Activated naive CD8-positive, alpha-beta T cell treated with anti-CD3 and anti-CD28 coated beads, Interleukin-2, amount 50 U/mL, for 24 hours (primary cell): ENCODE measurements at regions not wholly inside any gene's neighbourhood (a gene's known extent, or its start where the extent isn't known, plus 50 kb on each side); places are given as distances from the start of the nearest gene placed in this dataset.
"Not testable (repeated sequence)": the region's sequence is repeated elsewhere in the genome, so short reads cannot be mapped to it uniquely, and the experiment has no call there.

Source experiments
- ATAC-seq: fragments of 150-1000 bp; cut with Tn5 transposase; one replicate; pipeline ENCODE4 v1.10.0; 2021
- DNase-seq: peaks from one replicate; pipeline ENCODE4 v3.0.0; 2021
- H3K27ac Mint-ChIP-seq: one replicate; pipeline ENCODE4 v1.8.0; 2021; ENCODE audit warnings: mild to moderate bottlenecking, mixed read lengths
- H3K27me3 Mint-ChIP-seq: one replicate; pipeline ENCODE4 v1.8.0; 2021; ENCODE audit warnings: mixed read lengths
- H3K36me3 Mint-ChIP-seq: one replicate; pipeline ENCODE4 v1.8.0; 2021; ENCODE audit warnings: low read depth, mixed read lengths
- H3K4me1 Mint-ChIP-seq: one replicate; pipeline ENCODE4 v1.8.0; 2021; ENCODE audit warnings: mixed read lengths
- H3K4me3 Mint-ChIP-seq: one replicate; pipeline ENCODE4 v1.8.0; 2021; ENCODE audit warnings: mild to moderate bottlenecking, moderate library complexity, mixed read lengths
- H3K9me3 Mint-ChIP-seq: one replicate; pipeline ENCODE4 v1.8.0; 2021; ENCODE audit warnings: mixed read lengths

DNA sequence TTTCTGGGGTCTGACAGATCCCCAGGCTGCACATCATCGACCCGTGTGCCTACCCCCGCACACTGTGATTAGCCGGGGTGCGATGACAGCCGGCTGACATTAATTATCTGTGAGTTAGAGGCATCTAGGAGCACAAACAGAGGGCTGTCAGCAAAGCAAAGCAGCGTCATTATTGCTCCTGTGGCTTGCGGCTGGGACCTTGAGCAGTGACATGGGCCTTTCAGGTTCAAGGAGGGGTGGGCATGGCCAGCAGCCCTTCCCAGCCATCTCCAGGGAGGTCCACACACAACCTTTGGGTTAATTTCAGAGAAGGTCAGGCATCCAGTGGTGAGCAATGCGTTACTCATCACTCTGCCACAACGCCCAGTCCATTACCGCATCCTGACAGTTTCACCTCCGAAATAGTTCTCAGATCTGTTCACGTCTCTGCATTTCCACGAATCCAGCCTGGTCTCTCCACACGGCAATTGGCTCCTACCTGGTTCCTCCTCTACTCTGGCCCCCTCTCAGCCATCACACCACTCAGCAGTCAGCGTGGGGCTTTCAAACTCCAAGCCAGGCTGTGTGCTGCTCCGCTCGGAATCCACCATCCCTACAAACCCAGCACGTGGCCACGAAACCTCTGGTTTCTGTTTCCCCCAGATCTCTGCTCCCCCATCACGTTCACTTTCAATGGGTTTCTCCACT is 249.7 kb upstream of the C16orf82 start:
- Mint-ChIP-seq H3K9me3 (no peaks in the 10 kb centered on the region), H3K27me3 (no peaks in the 10 kb centered on the region), H3K27ac (no peak overlapping the region), H3K36me3 (no peaks in the 10 kb centered on the region), H3K4me1 (no peaks in the 10 kb centered on the region), H3K4me3 (no peak overlapping the region)
- no peak for ATAC-seq
- no peak for DNase-seq

DNA sequence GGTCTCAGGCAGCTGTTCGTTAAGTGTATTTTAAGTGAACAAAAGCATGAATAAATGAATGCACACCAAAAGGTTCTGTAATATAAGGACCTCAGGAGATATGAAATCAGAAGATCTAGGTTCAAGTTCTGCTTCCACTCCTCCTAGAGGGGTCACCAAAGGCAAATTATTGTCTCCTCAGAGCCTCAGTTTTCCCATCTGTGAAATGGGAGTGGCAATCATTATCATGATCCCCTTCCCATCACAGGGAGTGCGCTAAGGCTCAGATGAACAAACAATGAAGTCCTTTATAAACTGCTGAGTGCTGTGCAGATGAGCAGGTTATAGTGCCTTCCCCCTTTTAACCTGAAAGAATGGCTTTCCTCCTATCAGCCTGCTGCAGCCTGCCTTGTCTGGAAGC is 248.3 kb upstream of the C16orf82 start:
- ATAC-seq (no peak), DNase-seq (no peak)
- Mint-ChIP-seq H3K27ac (no peak overlapping the region), H3K27me3 (no peaks in the 10 kb centered on the region), H3K4me1 (no peaks in the 10 kb centered on the region), H3K4me3 (no peak overlapping the region), H3K36me3 (no peaks in the 10 kb centered on the region), H3K9me3 (no peaks in the 10 kb centered on the region)

DNA sequence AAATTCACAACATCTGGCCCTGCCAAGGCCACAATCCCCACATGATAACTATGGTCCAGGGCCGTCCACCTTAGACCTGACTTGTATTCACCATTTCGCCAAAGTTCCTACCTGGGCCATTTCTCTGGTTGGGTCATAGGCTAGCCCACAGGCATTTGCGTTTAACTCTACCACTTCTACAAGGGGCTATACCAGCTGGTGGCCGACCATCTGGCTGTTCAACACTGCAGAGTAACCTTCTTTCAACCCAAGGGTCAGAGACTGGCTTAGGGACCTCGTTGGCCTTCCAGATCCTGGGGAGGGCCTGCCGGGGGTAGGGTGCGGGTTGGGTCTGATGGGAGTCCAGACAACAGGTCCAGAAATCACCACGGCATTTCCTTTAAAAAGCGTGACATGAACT is 242.3 kb upstream of the C16orf82 start:
- no peaks in the 10 kb centered on the region for H3K36me3 Mint-ChIP-seq
- no peak for DNase-seq
- no peak overlapping the region for H3K4me3 Mint-ChIP-seq
- peaks cover 15% of the 10 kb centered on the region for H3K27me3 Mint-ChIP-seq
- no peak for ATAC-seq
- no peaks in the 10 kb centered on the region for H3K4me1 Mint-ChIP-seq
- no peak overlapping the region for H3K27ac Mint-ChIP-seq
- H3K9me3 Mint-ChIP-seq = no peaks in the 10 kb centered on the region

DNA sequence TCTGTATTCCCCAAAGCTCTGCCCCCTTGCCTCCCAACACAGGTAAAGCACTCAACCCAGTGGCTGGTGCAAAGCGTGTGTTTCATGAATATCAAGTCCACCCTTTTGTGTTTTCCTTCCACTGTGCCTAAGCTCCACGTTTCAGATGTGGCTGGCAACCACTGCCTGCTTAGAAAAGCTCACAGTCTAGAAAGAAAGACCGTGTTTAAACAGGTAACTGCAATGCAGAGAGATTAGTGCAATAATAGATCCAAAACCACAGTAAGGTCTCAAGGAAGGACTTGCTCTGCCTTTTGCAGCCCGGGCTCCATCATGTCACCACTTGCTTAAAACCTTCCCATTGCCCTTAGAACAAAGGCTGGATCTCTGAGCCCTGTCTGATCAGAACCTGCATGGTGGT is 240.2 kb upstream of the C16orf82 start:
- DNase-seq (no peak), ATAC-seq (no peak)
- no peaks in the 10 kb centered on the region for H3K4me1 Mint-ChIP-seq
- H3K27ac Mint-ChIP-seq = no peak overlapping the region
- no peak overlapping the region for H3K4me3 Mint-ChIP-seq
- H3K9me3 Mint-ChIP-seq = no peaks in the 10 kb centered on the region
- H3K36me3 Mint-ChIP-seq = no peaks in the 10 kb centered on the region
- H3K27me3 Mint-ChIP-seq = peaks cover 19% of the 10 kb centered on the region

DNA sequence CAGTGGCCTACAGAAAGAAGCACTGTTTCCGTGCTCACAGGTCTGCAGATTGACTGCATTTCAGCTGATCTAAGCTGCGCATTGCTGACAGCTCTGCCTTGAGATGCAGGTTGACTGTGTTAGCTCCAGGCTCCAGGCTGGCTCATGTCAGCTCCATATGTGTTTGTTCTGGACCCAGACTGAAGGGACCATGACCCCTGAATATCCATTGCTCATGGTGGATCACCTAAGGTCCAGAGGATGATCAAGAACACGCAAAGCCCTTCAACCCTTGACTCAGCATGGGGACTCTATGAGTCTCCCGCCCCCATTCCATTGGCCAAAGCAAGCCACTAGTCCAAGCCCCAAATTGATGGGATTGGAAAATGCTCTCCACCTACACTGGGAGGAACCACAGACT is 239.3 kb upstream of the C16orf82 start:
- no peaks in the 10 kb centered on the region for H3K36me3 Mint-ChIP-seq
- ATAC-seq (no peak), DNase-seq (no peak)

DNA sequence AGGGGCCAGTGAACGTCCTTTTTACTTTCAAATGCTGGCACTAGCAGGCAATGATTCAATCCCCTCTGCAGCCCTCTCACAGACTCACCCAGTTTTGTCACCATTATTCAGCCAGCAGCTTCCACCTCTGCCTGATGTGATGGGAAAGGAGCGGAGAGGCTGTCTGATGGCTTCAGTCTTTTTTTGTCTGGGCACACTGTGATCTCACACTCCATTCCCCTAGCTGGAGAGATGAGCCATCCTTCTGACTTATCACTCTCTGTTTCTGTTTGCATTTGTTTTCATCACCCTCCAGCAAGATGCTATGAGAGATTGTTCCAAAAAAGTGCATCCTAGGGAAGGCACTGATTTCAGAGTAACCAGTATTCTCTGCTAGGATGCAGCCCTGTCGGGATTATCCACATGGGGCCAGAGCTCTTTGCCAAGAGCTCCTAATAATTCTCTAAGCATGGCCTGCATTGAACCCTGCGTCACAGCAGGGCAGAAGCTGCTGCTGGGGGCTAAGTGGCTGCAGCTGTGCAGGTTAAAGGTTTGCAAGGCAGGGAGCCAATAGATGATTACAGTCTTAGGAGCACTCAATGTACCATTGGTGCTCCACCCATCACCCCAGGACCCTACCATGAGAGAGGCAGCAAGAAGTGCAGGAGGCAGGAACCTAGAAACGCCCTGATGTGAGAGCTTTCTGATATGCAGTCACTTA is 236.1 kb upstream of the C16orf82 start:
- peaks cover 5% of the 10 kb centered on the region for H3K9me3 Mint-ChIP-seq
- peaks cover 26% of the 10 kb centered on the region for H3K27me3 Mint-ChIP-seq
- ATAC-seq (no peak), DNase-seq (no peak)
- no peak overlapping the region for H3K4me3 Mint-ChIP-seq
- no peak overlapping the region for H3K27ac Mint-ChIP-seq
- no peaks in the 10 kb centered on the region for H3K36me3 Mint-ChIP-seq
- no peaks in the 10 kb centered on the region for H3K4me1 Mint-ChIP-seq

More for the DNA sequence above, 239.3 kb upstream of the C16orf82 start:
- Mint-ChIP-seq H3K27ac (no peak overlapping the region), H3K4me3 (no peak overlapping the region), H3K9me3 (no peaks in the 10 kb centered on the region), H3K4me1 (no peaks in the 10 kb centered on the region), H3K27me3 (peaks cover 21% of the 10 kb centered on the region)

DNA sequence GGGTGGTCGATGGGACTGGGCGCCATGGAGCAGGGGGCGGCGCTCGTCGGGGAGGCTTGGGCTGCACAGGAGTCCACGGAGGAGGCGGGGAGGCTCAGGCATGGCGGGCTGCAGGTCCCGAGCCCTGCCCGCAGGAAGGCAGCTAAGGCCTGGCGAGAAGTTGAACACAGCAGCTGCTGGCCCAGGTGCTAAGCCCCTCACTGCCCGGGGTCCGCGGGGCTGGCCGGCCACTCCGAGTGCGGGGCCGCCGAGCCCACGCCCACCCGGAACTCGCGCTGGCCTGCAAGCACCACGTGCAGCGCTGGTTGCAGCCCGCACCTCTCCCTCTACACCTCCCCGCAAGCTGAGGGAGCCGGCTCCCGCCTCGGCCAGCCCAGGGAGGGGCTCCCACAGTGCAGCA is 230.6 kb upstream of the C16orf82 start:
- not testable (repeated sequence) for H3K9me3 Mint-ChIP-seq, H3K4me3 Mint-ChIP-seq, H3K36me3 Mint-ChIP-seq, ATAC-seq, H3K4me1 Mint-ChIP-seq, H3K27ac Mint-ChIP-seq, DNase-seq
- H3K27me3 Mint-ChIP-seq = peaks cover 13% of the 10 kb centered on the region

DNA sequence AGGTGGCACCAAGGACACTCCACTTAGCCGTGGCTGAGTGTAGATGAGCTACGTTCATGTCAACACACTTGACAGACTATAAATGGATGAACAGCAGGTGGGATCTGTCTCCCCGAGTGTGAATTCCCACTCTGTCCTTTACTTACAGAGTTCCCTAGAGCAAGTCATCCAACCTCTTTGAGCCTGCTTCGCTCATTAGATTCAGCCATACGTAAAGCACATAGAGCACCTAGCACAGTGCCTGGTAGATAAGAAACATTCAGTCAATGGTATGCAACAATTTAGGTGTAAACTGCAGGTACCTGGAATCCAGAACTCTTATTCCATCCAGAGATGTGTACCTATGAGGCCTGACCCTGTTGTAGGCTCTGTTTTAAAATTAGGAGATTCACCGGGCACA is 227.8 kb upstream of the C16orf82 start:
- Mint-ChIP-seq H3K36me3 (no peaks in the 10 kb centered on the region), H3K4me3 (no peak overlapping the region), H3K27ac (no peak overlapping the region), H3K27me3 (peaks cover 8% of the 10 kb centered on the region), H3K4me1 (no peaks in the 10 kb centered on the region), H3K9me3 (peaks cover under 1% of the 10 kb centered on the region)
- no peak for ATAC-seq
- no peak for DNase-seq

DNA sequence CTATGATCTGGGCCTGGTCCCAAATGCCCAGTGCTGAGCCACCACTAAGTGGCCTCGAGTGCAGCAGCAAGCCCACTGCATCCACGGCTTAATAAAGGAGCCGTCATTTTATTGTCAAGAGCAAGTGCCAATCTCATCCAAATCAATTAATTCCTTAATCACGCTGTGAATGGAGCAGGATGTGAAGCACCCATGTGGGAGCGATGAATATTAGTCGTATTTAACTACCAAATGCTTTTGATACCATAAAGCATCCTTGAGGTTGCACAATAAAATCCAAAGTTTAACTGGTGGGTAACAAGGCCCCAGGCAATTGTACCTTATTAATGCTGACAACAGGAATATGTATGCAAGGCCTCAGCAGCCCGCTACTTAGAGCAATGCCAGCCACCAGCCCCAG is 226.0 kb upstream of the C16orf82 start:
- no peaks in the 10 kb centered on the region for H3K9me3 Mint-ChIP-seq
- H3K4me3 Mint-ChIP-seq = no peak overlapping the region
- peaks cover 11% of the 10 kb centered on the region for H3K27me3 Mint-ChIP-seq
- H3K27ac Mint-ChIP-seq = no peak overlapping the region
- H3K36me3 Mint-ChIP-seq = no peaks in the 10 kb centered on the region
- ATAC-seq = no peak
- DNase-seq = no peak
- no peaks in the 10 kb centered on the region for H3K4me1 Mint-ChIP-seq

DNA sequence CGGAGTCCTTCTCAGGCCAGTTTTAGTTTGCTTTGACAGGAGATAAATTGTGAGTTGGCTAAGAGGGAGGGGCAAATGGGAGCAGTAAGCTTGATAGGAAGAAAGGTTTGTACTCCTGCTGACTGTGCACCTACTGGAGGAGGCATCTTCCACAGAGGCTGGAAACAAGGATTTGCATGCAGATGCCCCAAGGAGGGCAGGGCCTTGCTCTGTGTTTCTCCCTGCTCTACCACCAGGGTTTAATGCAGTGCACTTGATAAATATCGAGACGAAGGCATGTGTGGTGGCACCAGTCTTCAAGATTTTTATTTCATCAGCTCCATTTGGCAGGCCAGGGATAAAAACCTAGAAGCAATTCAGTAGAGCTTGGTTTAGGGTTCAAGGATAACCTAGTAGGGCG is 210.5 kb upstream of the C16orf82 start:
- no peaks in the 10 kb centered on the region for H3K4me1 Mint-ChIP-seq
- H3K27me3 Mint-ChIP-seq = peaks cover 6% of the 10 kb centered on the region
- no peak overlapping the region for H3K4me3 Mint-ChIP-seq
- ATAC-seq = no peak
- peaks cover 3% of the 10 kb centered on the region for H3K36me3 Mint-ChIP-seq
- no peak overlapping the region for H3K27ac Mint-ChIP-seq
- H3K9me3 Mint-ChIP-seq = peaks cover 16% of the 10 kb centered on the region
- no peak for DNase-seq

DNA sequence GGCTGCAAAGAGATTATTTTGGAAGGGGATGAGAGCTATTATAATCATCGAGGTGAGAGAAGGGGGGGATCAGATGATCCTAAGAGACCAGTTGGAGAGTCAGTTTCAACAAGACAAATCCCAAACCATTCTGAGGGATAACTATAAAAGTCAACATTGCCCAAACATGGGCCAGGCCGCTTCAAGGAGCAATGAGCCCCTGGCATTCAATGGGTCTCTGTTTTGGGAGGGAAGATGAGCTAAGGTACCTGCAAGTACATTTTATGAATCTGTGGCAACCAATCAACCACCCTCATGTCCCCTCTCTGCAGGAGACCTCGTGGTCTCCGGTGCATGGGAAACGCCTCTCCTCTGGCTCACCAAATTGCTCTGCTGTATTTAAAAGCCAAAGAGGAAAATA is 209.9 kb upstream of the C16orf82 start:
- DNase-seq (no peak), ATAC-seq (no peak)
- peaks cover 3% of the 10 kb centered on the region for H3K36me3 Mint-ChIP-seq
- H3K27me3 Mint-ChIP-seq = peaks cover 6% of the 10 kb centered on the region
- peaks cover 18% of the 10 kb centered on the region for H3K9me3 Mint-ChIP-seq
- H3K4me3 Mint-ChIP-seq = no peak overlapping the region
- H3K4me1 Mint-ChIP-seq = no peaks in the 10 kb centered on the region
- no peak overlapping the region for H3K27ac Mint-ChIP-seq

DNA sequence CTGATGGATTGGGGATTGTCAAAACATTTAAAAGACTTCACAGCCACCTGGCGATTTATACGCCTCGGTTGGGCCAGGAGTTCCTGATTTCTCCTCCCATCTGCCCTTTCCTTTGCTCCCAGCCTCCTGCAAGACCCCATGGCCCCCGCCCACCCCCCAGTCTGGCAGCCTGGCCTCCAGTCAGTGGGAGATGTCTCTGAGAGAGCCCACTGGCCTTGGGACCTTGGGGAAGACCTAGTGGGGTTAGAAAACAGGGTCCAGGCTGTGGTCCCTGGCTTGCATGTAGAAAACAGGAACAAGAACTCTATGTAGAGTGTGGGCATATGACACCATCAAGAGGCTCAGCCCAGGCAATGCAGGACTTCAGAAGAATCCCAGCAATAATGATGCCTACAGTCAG is 209.4 kb upstream of the C16orf82 start:
- no peaks in the 10 kb centered on the region for H3K4me1 Mint-ChIP-seq
- H3K27me3 Mint-ChIP-seq = peaks cover 6% of the 10 kb centered on the region
- peaks cover 3% of the 10 kb centered on the region for H3K36me3 Mint-ChIP-seq
- H3K4me3 Mint-ChIP-seq = no peak overlapping the region
- H3K27ac Mint-ChIP-seq = no peak overlapping the region
- ATAC-seq (no peak), DNase-seq (no peak)
- peaks cover 18% of the 10 kb centered on the region for H3K9me3 Mint-ChIP-seq

DNA sequence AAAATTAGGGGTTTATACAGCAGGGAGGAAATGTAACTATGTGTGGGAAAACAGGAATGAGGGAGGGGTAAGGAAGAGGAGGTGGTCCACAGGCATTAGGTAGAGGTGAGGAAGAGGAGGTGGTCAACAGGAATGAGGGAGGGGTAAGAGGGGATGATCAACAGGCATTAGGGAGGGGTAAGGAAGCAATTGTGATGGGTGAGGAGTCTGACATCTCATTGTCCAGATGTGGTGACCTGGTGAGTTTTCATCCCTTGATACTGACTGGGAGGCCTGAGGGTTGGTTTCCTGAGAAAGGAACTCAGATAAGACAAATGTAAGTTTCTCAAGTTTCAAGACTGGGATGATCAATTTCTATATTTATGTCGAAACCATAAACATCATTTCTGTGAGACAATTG is 206.2 kb upstream of the C16orf82 start:
- H3K36me3 Mint-ChIP-seq = peaks cover 3% of the 10 kb centered on the region
- no peak overlapping the region for H3K4me3 Mint-ChIP-seq
- H3K27ac Mint-ChIP-seq = no peak overlapping the region
- H3K9me3 Mint-ChIP-seq = peaks cover 18% of the 10 kb centered on the region
- DNase-seq (no peak), ATAC-seq (no peak)
- H3K4me1 Mint-ChIP-seq = no peaks in the 10 kb centered on the region
- peaks cover 3% of the 10 kb centered on the region for H3K27me3 Mint-ChIP-seq

DNA sequence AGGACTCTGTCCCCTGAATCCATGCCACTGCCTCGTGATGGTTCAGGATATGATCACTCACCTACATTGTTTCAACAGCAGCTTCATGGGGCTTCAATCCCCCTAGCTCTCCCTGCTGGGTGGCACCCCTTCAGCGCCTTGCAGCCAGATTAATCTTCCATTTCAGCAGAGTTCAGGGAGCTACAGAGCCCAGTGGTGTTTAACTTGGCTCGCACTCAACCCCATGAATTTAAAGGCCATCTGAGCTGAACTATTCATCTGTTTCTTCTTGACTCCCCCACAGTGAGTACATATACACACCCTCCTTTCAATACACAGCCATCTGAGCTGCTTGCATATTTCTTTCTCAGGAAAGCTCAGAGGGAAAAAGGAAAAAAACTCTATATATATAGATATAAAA is 202.8 kb upstream of the C16orf82 start:
- Mint-ChIP-seq H3K9me3 (peaks cover 18% of the 10 kb centered on the region), H3K36me3 (peaks cover 3% of the 10 kb centered on the region), H3K4me1 (no peaks in the 10 kb centered on the region), H3K4me3 (no peak overlapping the region), H3K27ac (no peak overlapping the region), H3K27me3 (peaks cover 6% of the 10 kb centered on the region)
- DNase-seq (no peak), ATAC-seq (no peak)

DNA sequence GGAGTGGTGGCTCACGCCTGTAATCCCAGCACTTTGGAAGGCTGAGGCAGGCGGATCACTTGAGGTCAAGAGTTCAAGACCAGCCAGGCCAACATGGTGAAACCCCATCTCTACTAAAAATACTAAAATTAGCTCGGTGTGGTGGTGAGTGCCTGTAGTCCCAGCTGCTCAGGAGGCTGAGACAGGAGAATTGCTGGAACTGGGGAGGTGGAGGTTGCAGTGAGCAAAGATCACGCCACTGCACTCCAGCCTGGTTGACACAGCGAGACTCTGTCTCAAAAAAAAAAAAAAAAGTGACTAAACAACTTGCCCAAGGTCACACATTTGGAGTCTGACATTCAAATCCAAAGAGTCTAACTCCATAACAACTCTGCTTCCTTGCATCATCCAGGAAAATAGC is 192.4 kb upstream of the C16orf82 start:
- not testable (repeated sequence) for H3K4me1 Mint-ChIP-seq, H3K4me3 Mint-ChIP-seq, DNase-seq, H3K27me3 Mint-ChIP-seq, ATAC-seq, H3K36me3 Mint-ChIP-seq, H3K27ac Mint-ChIP-seq, H3K9me3 Mint-ChIP-seq
